HepG2 (cell line): ENCODE measurements at regions not wholly inside any gene's neighbourhood (a gene's known extent, or its start where the extent isn't known, plus 50 kb on each side); places are given as distances from the start of the nearest gene placed in this dataset.

Source experiments
- CEBPB ChIP-seq: IDR thresholded peaks from 2 replicates; pipeline ENCODE4 v1.6.1; 2011; ENCODE audit warnings: low read depth, low read length, improper control_type of control experiment, borderline replicate concordance
- HHEX ChIP-seq: IDR thresholded peaks from 2 replicates; pipeline ENCODE4 v1.6.1; 2016; ENCODE audit warnings: control low read depth
- NR3C1 ChIP-seq: sonication (generic); formaldehyde crosslinking; IDR thresholded peaks from 2 replicates; pipeline ENCODE4 v1.4.0; 2020; ENCODE audit warnings: missing genetic modification reagents
- YEATS4 ChIP-seq: sonication (generic); formaldehyde crosslinking; IDR thresholded peaks from 2 replicates; pipeline ENCODE4 v1.4.0; 2020; ENCODE audit warnings: missing genetic modification reagents, borderline replicate concordance
- ZMYM2 ChIP-seq: sonication (generic); formaldehyde crosslinking; IDR thresholded peaks from 2 replicates; pipeline ENCODE4 v1.8.0; 2022; ENCODE audit warnings: mild to moderate bottlenecking, missing genetic modification reagents
- ZMYM4 ChIP-seq: sonication (generic); formaldehyde crosslinking; IDR thresholded peaks from 2 replicates; pipeline ENCODE4 v1.8.1; 2023; ENCODE audit warnings: mild to moderate bottlenecking, missing genetic modification reagents
- ZNF3 ChIP-seq: IDR thresholded peaks from 2 replicates; pipeline ENCODE4 v1.7.0; 2017; ENCODE audit warnings: inconsistent platforms
- TF ChIP-seq, protein P1 (sequence below): sonication (generic); formaldehyde crosslinking; IDR thresholded peaks from 2 replicates; pipeline ENCODE4 v1.4.0; 2020; ENCODE audit warnings: missing genetic modification reagents; ENCODE audit errors: not compliant biosample characterization
- TF ChIP-seq, protein P2 (sequence below): sonication (generic); formaldehyde crosslinking; IDR thresholded peaks from 2 replicates; pipeline ENCODE4 v1.4.0; 2020; ENCODE audit warnings: missing genetic modification reagents, mild to moderate bottlenecking, borderline replicate concordance
- TF ChIP-seq, protein P3 (sequence below): sonication (generic); formaldehyde crosslinking; IDR thresholded peaks from 2 replicates; pipeline ENCODE4 v1.4.0; 2020; ENCODE audit warnings: missing genetic modification reagents
- TF ChIP-seq, protein P4 (sequence below): IDR thresholded peaks from 2 replicates; pipeline ENCODE4 v1.6.1; 2016; ENCODE audit warnings: missing biosample characterization, missing genetic modification reagents, low read depth
- TF ChIP-seq, protein P5 (sequence below): sonication (generic); formaldehyde crosslinking; IDR thresholded peaks from 2 replicates; pipeline ENCODE4 v1.4.0; 2020; ENCODE audit warnings: mild to moderate bottlenecking, missing genetic modification reagents, borderline replicate concordance

DNA sequence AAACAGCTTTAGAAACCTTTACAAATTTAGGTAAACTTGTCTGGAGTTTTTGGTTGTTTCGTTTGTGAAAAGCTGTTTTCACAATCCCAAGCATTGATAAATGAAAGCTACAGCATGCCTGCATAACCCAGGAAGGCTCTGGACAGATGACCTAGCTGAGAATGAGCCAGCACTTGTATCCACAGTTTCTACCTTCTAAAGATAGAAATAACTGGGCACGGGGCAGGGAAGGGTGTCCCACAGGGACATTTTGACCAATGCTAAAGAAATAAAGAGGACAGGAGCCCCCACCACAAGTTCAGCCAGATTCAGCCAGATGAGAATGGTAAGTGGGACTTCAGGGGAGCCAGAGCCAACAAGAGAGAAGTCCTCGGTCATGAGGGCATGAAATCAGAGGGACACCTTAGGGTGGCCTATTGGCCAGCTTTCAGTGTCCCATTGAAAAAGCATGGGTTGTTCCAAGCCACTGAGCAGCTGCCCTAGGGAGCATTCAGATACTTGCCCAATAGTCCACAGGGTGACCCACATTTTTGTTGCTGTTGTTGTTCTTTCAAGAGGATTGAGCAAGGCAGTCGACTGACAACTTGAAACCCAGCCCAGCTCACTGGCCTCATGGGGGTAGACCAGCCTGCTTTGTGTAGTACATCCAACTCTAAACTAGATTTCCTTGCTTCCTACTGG, 140.3 kb upstream of the NUDT4 start (continued):
- 0 out of 2 replicates have a peak, but pooled peaks have one; percentile 43 for TF ChIP-seq ZNF3 (CRISPR knock-in tag)
- TF ChIP-seq, protein P1, sequence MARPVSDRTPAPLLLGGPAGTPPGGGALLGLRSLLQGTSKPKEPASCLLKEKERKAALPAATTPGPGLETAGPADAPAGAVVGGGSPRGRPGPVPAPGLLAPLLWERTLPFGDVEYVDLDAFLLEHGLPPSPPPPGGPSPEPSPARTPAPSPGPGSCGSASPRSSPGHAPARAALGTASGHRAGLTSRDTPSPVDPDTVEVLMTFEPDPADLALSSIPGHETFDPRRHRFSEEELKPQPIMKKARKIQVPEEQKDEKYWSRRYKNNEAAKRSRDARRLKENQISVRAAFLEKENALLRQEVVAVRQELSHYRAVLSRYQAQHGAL (CRISPR knock-in tag) = no peak
- TF ChIP-seq, protein P2, sequence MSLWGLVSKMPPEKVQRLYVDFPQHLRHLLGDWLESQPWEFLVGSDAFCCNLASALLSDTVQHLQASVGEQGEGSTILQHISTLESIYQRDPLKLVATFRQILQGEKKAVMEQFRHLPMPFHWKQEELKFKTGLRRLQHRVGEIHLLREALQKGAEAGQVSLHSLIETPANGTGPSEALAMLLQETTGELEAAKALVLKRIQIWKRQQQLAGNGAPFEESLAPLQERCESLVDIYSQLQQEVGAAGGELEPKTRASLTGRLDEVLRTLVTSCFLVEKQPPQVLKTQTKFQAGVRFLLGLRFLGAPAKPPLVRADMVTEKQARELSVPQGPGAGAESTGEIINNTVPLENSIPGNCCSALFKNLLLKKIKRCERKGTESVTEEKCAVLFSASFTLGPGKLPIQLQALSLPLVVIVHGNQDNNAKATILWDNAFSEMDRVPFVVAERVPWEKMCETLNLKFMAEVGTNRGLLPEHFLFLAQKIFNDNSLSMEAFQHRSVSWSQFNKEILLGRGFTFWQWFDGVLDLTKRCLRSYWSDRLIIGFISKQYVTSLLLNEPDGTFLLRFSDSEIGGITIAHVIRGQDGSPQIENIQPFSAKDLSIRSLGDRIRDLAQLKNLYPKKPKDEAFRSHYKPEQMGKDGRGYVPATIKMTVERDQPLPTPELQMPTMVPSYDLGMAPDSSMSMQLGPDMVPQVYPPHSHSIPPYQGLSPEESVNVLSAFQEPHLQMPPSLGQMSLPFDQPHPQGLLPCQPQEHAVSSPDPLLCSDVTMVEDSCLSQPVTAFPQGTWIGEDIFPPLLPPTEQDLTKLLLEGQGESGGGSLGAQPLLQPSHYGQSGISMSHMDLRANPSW (CRISPR knock-in tag) = no peak
- TF ChIP-seq, protein P3, sequence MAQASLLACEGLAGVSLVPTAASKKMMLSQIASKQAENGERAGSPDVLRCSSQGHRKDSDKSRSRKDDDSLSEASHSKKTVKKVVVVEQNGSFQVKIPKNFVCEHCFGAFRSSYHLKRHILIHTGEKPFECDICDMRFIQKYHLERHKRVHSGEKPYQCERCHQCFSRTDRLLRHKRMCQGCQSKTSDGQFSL (CRISPR knock-in tag) = no peak
- TF ChIP-seq ZMYM2 = no peak
- TF ChIP-seq YEATS4 (CRISPR knock-in tag) = no peak
- TF ChIP-seq, protein P4, sequence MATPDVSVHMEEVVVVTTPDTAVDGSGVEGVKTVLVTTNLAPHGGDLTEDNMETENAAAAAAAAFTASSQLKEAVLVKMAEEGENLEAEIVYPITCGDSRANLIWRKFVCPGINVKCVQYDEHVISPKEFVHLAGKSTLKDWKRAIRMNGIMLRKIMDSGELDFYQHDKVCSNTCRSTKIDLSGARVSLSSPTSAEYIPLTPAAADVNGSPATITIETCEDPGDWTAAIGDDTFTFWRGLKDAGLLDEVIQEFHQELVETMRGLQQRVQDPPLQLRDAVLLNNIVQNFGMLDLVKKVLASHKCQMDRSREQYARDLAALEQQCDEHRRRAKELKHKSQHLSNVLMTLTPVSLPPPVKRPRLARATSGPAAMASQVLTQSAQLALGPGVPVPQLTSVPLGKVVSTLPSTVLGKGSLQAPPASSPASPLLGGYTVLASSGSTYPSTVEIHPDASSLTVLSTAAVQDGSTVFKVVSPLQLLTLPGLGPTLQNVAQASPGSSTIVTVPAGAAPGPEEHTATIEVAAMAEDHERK (CRISPR knock-in tag) = no peak
- TF ChIP-seq ZMYM4 (CRISPR knock-in tag) = 0 out of 2 replicates have a peak, but pooled peaks have one; percentile 17
- TF ChIP-seq HHEX = no peak
- peak; percentile 54; the same call in 1 of the 2 replicates for TF ChIP-seq CEBPB
- TF ChIP-seq, protein P5, sequence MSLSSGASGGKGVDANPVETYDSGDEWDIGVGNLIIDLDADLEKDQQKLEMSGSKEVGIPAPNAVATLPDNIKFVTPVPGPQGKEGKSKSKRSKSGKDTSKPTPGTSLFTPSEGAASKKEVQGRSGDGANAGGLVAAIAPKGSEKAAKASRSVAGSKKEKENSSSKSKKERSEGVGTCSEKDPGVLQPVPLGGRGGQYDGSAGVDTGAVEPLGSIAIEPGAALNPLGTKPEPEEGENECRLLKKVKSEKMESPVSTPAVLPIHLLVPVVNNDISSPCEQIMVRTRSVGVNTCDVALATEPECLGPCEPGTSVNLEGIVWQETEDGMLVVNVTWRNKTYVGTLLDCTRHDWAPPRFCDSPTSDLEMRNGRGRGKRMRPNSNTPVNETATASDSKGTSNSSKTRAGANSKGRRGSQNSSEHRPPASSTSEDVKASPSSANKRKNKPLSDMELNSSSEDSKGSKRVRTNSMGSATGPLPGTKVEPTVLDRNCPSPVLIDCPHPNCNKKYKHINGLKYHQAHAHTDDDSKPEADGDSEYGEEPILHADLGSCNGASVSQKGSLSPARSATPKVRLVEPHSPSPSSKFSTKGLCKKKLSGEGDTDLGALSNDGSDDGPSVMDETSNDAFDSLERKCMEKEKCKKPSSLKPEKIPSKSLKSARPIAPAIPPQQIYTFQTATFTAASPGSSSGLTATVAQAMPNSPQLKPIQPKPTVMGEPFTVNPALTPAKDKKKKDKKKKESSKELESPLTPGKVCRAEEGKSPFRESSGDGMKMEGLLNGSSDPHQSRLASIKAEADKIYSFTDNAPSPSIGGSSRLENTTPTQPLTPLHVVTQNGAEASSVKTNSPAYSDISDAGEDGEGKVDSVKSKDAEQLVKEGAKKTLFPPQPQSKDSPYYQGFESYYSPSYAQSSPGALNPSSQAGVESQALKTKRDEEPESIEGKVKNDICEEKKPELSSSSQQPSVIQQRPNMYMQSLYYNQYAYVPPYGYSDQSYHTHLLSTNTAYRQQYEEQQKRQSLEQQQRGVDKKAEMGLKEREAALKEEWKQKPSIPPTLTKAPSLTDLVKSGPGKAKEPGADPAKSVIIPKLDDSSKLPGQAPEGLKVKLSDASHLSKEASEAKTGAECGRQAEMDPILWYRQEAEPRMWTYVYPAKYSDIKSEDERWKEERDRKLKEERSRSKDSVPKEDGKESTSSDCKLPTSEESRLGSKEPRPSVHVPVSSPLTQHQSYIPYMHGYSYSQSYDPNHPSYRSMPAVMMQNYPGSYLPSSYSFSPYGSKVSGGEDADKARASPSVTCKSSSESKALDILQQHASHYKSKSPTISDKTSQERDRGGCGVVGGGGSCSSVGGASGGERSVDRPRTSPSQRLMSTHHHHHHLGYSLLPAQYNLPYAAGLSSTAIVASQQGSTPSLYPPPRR (CRISPR knock-in tag) = no peak
- no peak for TF ChIP-seq NR3C1 (CRISPR knock-in tag)
